ENCODE measurements at regions not wholly inside any gene's neighbourhood (a gene's known extent, or its start where the extent isn't known, plus 50 kb on each side); places are given as distances from the start of the nearest gene placed in this dataset.
"Not testable (repeated sequence)": the region's sequence is repeated elsewhere in the genome, so short reads cannot be mapped to it uniquely, and the experiment has no call there.

DNA sequence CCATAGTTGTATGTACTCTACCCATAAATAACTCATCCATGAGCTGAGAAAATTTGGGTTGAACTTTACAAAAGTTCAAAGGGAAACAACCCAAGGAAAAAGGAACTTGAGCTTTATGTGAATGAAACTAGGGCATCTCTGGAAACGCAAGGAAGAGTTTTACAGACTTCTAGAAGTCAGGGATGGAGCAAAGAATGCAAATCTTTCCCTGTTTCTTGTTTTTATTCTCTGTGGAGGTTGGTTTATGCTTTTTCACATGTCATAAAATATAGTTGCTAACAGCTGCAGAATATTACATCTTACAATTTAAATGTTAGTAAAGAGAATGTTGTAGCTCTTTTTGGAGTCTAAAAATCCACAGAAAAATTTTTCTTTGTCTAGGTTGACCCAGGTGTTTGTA lies 754.1 kb downstream of the PCDH7 start:
- DNase-seq (ENCODE audit: low read depth), result no peak

DNA sequence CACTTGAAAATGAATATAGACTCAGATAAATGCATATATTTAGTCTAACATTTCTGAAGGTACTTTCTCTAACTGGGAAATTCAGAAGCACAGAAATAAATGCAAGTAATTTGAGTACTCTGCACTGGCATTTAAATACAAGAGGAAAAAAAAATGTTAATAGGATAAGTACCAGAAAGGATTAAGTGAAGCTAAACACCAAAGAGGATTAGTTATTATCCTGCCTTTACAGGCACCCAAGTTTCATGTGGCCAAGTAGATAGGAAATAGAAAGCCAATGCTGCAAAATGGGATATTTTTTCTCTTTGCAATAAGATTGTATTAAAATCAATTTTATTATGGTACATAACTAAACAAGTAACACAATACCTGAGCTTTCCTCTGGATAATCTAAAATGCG lies 762.5 kb downstream of the PCDH7 start:
- no peak for DNase-seq (ENCODE audit: low read depth)

DNA sequence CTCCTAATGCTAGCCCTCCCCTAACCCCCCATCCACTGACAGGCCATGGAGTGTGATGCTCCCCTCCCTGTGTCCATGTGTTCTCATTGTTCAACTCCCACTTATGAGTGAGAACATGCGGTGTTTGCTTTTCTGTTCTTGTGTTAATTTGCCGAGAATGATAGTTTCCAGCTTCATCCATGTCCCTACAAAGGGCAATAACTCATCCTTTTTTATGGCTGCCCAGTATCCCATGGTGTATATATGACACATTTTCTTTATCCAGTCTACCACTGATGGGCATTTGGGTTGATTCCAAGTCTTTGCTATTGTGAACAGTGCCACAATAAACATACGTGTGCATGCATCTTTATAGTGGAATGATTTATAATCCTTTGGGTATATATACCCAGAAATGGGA lies 779.0 kb downstream of the PCDH7 start:
- not testable (repeated sequence) for DNase-seq (ENCODE audit: low read depth)

DNA sequence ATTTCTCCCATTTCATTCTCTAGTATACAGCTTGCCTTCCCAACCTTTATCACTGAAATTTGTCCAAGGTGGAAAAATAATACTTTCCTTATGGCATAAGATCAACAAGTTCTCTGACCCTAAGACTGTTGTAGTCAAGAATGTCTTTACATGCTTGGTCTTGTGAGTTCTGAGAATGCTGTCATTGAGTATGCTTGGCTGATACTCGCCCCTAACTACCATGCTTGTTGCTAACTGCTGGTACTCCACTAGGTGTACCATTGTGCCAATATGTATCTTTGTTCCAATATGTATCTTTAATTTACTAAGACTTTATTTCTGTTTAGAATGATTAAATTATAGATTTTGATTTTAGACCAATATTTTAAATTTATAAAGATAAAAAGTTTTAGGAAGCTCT lies 796.4 kb downstream of the PCDH7 start:
- DNase-seq (ENCODE audit: low read depth), result no peak

DNA sequence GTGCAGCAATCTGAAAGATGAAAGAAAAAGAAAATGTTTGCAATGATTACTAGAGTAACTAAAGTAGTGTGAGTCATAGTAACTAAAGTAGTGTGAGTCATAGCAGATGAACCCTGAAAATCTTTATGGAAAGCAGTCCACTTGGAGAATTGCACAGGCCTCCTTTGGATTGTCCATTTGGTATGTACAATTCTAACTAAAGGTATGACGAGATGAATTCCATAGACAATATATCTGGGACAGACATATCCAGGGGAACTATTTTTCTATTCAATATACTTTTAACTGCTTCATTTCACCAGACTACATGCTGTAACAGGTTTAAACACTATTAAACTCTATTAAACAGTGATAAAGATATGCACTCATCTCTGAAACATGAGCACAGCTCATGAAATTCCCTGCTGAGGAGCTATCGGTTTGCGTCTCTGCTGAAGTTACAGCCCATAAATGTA lies 798.7 kb downstream of the PCDH7 start:
- peak; percentile 74 for DNase-seq (ENCODE audit: low read depth)

DNA sequence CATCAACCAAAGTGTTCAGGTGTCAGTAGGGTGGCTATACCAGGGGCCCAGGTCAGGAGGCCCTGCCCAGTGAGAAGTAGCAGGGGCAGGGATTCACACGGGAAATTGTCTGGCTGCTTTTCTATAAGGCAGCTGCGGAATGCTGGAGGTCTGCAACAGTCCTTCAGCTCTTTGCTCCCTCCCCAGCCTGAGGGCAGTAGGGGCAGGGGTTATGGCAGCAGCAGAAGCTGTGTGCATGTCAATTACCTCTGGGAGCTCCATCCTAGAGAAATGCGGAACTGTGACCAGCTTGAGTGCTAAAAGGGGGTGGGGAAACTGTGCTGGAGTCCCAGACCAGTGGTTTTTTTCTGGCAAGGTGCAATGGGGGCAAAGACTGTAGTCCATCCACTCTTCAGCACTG lies 810.4 kb downstream of the PCDH7 start:
- no peak for DNase-seq (ENCODE audit: low read depth)

DNA sequence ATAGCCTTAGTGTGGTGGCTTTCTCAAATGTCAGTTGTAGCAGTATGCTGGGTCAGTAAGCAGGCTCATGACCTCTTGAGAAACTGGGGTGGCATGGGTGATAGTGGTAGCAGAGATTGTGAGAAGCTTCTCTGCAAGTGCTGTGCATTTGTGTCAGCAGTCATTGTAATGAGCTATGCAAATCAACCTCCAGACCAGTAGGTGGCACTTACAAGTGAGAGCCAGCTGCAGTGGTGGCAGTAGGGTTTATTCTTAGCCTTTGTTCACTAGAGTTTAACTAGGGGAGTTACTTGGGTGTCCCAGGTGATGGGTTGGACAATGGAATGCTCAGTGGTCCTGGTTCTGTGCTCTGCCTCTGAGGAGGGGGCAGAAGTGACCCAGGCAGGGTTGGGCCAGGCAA lies 818.7 kb downstream of the PCDH7 start:
- no peak for DNase-seq (ENCODE audit: low read depth)

DNA sequence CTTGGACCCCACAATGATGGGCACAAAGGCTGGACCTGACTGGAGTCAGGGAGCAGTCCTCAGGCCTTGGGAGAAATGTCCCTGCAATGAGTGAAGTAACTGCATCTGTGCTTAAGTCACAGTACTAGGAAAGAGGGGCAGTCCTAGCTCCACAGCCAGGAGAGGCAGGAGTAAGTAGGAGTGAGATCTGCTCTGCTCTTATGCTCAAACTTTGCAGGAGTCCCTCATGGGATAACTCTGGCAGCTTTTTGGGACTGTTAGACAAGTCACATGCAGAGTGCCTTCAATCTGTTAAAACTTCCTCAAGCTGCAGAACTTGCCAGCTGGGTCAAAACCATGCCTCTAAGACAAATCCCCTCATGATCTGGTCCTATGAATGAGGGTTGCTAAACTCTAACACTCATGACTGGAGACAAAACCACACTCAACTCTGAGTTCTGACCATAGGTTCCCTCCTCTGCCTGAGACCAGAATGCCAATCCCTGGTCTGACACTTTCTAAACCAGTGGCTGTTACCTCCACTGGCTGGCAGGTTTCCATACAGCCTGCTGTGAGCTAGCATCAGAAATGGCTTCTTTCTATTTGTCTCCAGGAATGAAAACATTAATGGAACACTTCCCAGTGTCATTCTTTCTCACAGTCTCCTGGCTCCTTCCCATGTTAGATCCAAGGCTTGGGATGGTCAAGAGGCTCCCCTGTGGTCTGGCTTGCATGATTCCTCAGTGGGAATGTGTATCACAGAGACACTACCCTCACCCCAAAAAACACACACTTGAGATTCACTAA lies 819.3 kb downstream of the PCDH7 start:
- DNase-seq (ENCODE audit: low read depth), result no peak

DNA sequence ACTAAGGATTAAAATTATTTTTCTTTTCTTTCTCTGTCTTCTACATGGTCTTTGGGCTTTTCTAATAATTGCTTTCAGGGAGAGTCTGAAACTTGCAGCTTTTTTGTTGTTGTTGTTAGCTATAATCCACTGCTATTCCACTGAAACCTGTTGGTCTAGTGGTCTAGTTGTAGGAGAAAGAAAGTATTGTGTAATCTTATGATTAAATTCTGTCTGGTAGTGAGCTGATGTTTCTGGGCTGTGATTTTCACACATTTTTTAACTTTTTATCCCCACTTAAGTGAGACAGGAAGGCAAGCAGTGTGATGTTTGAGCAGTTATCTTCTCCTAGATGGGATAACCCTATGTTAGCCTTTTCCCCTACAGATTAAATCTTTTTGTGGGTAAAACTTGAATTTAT lies 825.2 kb downstream of the PCDH7 start:
- no peak for DNase-seq (ENCODE audit: low read depth)

DNA sequence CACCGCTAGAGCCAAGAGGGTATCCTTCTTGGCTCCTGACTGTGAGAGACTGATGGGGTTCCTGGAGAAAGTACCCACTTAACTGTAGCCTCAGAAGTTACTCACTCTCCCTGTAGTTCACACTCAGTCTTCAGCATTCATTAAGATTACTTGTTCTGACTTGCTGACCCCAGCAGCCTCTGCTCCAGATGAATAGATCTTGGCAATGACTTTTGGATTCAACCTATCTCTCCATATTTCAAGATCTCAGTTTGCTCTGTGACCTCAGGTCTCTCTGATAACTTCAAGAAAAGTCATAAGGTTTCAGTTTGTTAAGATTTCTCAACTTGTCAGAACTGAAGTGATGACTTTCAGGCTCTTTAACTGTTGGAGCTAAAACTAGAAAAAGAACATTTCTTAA lies 825.6 kb downstream of the PCDH7 start:
- no peak for DNase-seq (ENCODE audit: low read depth)

DNA sequence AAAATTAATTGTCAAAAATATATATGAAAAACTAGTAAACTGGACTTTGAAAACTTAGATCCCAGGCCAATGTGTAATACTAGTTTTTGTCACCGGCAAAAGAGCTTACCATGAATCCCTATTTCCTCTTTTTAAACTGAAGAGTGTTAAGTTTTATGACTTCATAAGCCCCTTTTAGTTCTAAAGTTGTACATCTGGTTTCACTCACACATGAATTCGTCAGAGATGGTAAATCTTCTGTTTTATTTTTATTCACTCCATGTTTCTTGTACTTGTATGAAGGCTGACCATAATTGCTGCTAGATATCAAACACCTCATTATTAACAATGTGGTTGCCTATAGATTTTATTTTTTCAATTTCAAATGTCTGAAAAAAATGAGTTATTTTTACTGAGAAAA lies 827.9 kb downstream of the PCDH7 start:
- no peak for DNase-seq (ENCODE audit: low read depth)

DNA sequence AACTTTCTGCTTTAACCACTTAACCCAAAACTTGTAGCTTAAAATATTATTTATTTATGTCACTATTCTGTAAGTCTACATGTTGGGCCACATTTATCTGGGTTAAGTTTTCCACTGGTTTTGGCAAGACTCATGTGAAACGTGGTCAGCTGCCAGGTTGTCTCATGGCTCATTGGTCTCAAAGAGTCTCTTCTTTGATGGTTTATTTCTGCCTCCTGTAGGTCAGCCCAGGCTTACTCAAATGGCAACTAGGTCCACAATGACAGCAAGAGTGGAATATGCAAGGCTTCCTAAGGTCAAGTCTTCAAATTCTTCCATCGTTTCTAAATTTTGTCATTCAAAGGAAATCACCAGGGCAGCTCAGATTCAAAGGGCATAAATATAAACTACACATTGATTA lies 828.7 kb downstream of the PCDH7 start:
- peak; percentile 6 for DNase-seq (ENCODE audit: low read depth)

DNA sequence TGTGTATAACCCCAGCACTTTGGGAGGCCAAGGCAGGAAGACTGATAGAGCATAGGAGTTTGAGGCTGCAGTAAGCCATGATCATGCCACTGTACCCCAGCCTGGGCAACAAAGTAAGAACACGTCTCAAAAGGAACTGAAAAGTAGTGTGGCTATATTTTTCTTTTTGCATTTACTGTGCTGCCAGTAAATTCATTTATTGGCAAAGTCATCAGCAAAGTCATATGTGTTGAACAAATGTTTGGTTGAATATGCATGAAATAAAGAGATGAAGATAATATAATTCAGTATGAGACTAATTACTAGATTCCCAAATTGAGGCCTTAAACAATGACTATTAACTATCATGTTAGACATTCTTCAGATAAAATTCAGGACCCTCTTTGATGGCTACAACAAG lies 829.1 kb downstream of the PCDH7 start:
- DNase-seq (ENCODE audit: low read depth), result no peak

DNA sequence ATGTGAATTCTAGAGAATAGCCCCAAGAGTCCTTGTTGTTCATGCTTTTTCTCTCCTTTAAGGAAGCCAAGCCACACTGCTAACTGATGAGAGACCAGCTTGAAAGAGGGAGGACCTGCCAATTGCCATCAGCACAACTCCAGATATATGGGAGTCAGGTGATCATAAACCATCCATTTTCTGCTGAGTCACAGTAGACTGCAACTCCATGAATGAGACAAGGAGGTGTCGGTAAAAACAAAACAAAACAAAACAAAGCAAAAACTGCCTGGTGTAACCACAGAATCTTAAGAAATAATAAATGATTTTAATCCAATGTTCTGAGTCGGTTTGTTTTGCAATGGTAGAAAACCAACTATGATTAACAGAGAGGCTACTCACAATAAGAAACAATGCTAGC lies 837.3 kb downstream of the PCDH7 start:
- DNase-seq (ENCODE audit: low read depth), result peak; percentile 35

DNA sequence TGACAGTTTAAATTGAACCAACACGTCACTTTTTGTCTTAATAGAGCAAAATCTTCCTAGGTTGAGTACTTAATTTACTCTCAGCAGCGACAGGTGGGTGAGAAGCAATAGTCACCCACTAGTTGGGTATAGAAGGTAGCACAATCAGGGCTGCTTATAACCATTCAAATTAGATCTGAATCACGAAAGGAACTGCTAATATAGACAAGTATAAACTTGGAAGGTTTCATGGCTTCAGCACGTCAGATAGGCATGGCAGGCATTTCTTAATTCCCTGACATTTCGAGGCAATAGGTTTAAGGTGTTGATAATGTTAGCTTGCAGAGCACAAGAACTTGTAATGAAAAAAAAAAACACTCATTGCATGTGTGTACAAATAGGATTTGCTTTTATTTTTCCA lies 853.4 kb downstream of the PCDH7 start:
- no peak for DNase-seq (ENCODE audit: low read depth)

DNA sequence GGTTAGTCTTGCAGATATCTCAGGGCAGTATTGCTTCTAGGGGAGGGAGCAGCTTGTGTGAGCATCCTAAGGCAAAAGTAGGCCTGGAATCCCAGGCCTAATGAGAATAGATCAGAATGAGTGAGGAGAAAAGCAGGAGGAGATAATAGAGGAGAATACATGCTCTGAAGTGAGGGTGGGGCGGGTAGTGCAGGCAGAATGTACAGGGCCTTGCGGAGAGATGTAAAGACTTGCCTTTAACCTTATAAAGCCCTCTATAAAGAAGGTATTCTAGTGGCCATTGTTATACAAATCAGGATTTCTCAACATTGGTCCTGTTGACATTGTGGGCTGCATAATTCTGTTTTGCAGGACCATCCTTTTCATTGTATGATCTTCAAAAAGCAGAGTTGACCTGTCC lies 855.3 kb downstream of the PCDH7 start:
- no peak for DNase-seq (ENCODE audit: low read depth)

DNA sequence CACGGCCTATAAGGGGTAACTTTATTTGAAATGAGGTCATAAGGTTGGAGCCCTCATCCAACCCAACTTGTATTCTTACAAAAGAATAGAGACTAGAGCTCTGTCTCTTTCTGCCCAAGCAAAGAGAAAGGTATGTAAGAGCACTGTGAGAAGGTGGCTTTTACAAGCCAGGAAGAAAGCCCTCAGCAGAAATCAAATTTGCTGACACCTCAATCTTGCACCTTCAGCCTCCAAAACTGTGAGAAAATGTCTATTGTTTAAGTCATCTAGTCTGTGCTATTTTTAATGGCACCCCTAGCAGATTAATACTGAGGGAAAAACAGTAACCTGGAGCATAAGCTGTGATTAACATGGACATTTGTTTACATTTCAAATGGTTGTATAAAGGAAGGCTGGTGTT lies 860.7 kb downstream of the PCDH7 start:
- no peak for DNase-seq (ENCODE audit: low read depth)

DNA sequence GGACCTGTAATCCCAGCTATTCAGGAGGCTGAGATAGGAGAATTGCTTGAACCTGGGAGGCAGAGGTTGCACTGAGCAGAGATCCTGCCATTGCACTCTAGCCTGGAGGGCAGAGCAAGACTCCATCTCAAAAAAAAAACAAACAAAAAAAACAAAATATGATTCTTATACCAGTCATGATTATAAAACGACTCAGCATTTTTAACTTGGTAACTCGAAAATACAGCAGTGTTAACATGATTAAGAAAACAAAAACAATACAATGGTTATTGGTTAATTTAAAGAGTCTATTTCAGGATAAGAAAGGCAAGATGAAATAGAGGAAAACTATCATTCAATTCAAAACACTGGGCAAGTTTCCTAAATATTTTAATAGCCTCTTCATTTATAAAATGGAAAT lies 865.3 kb downstream of the PCDH7 start:
- no peak for DNase-seq (ENCODE audit: low read depth)

DNA sequence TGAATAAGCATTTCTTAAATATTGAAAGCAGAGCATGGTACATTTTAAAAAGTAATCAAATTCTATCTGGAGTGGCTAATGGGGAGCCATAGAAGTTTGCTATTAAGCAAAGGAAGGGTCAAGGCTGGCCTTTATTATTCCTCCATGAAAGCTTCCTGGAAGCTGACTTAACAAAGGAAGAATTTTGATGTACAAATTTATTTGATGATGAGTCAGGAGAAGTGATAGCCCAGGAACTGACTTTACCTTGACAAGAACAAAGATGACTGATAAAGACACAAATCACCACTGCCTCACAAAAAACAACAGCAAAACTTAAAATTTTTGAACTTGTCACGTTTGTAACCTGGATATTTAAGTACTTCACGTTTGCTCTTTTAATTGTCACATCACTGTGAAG lies 872.1 kb downstream of the PCDH7 start:
- no peak for DNase-seq (ENCODE audit: low read depth)

DNA sequence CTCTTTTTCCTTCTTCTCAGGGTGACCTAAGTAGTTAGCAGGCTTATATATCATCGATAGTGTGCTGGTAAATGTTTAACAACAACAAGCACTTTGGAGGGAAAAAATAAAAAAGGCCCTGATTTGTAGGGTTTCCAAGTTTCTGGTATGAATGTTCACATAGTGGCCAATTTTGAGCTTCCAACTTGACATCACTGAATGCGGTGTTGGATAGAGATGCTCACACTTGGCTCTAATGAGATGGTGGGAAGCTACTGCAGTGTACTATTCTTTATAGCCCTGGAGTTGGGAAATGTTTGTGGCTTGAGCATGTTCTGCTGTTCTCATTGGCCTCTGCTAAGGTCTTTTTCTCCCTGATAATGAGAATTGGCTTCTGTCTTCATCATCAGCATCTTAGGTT lies 875.3 kb downstream of the PCDH7 start:
- DNase-seq (ENCODE audit: low read depth), result no peak

DNA sequence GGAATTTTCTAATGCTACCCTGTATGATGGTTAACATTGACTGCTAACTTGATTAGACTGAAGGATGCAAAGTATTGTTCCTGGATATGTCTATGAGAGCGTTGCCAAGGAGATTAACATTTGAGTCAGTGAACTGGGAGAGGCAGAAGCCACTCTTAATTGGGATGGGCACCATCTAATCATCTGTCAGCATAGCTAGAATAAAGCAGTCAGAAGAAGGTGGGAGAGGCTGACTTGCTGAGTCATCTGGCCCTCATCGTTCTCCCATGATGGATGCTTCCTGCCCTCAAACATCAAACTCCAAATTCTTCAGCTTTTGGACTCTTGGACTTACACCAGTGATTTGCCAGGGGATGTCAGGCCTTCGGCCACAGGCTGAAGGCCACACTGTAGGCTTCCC lies 878.5 kb downstream of the PCDH7 start:
- DNase-seq (ENCODE audit: low read depth), result no peak

DNA sequence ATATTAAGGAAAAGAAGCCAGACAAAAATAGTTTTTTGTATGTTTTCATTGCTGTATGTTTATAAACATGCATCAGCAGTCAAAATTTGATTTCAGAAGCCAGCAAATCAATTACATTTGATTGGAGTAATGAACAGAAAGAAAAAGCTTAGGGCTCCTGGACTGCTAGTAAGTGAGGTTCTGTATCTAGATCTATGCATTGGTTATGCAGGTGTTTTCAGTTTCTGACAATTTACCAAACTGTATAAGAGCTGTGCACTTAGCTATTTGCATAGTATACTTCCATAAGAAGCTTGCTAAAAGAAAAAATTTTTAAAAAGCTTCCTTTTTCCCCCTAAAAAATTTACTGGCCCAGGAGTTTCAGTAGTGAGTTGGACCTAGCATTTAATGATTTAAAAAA lies 881.6 kb downstream of the PCDH7 start:
- DNase-seq (ENCODE audit: low read depth), result no peak

DNA sequence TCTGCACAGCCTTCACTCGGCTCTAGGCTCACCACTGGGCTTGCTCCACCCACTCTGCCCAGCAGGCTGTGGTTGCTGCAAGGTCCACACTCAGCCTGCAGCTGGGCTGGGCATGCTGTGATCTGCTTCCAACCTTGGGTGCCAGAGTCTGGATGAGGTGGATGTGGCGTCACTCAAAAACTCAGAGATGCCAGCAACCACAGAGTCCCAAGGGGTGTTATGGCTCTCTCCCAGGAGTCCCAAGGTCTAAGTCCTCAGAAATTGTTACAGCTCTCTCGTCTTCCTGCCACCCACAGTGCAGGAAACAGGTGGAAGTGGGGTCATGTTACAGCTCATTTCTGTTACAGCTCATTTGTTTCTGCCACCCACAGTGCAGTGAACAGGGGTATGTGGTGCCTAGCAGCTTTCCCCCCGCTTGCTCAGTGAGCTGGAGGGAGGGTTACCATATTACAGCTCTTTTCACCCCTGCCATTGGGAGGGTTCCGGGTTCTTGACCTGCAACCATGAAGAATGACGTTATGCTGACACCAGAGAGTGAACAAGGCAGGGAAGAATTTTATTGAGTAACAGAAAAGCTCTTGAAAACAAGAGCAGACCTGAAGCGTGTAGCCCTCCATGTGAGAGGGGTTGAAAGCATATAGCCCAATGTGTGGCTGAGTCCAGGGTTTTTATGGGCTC lies 893.9 kb downstream of the PCDH7 start:
- peak; percentile 72 for DNase-seq (ENCODE audit: low read depth)

DNA sequence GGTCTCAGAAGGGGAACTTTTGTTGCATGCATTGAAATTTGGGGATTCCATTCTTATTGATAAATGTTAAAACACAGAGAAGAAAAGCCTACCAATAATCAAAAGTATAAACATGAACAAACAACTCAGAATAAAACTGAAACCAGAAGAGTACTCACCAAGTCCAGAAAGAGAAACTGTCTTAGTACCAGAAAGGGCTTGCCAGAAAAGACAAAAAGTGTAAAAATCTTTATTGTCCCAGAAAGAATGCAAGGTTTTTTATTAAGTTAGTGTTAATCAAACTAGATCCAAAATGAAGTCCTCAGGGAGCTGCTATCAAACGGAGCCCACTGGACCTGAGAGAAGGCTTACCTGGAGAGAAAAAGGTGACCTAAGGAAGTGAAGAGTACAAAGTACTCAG lies 897.5 kb downstream of the PCDH7 start:
- DNase-seq (ENCODE audit: low read depth), result no peak

Data from renal cortical epithelial cell (primary cell).